Activated CD8-positive, alpha-beta T cell treated with anti-CD3 and anti-CD28 coated beads for 36 hours (primary cell): ENCODE measurements at regions not wholly inside any gene's neighbourhood (a gene's known extent, or its start where the extent isn't known, plus 50 kb on each side); places are given as distances from the start of the nearest gene placed in this dataset.

Experiments used
- ATAC-seq: fragments of 200-7000 bp; cut with Tn5 transposase; one replicate; pipeline ENCODE4 v1.10.0; 2021; ENCODE audit warnings: mild to moderate bottlenecking, moderate library complexity
- CTCF ChIA-PET: fragments of 350-600 bp; sonication (Branson Sonifier 250); formaldehyde crosslinking; loops from one replicate; lab custom pipeline; 2021; ENCODE audit warnings: antibody characterized with exemption; lab: Charles Lee
- POLR2A ChIA-PET: fragments of 350-600 bp; sonication (Branson Sonifier 250); formaldehyde crosslinking; loops from one replicate; lab custom pipeline; 2021; ENCODE audit warnings: antibody characterized with exemption; lab: Charles Lee
- DNase-seq: peaks from one replicate; pipeline ENCODE4 v3.0.0-alpha.2; 2020
- H3K27ac Mint-ChIP-seq: one replicate; pipeline ENCODE4 v1.8.0; 2021; ENCODE audit warnings: mild to moderate bottlenecking, mixed read lengths
- H3K27me3 Mint-ChIP-seq: one replicate; pipeline ENCODE4 v1.8.0; 2021; ENCODE audit warnings: mixed read lengths
- H3K36me3 Mint-ChIP-seq: one replicate; pipeline ENCODE4 v1.8.0; 2021; ENCODE audit warnings: low read depth, mixed read lengths
- H3K4me1 Mint-ChIP-seq: one replicate; pipeline ENCODE4 v1.8.0; 2021; ENCODE audit warnings: low read depth, mixed read lengths
- H3K4me3 Mint-ChIP-seq: one replicate; pipeline ENCODE4 v1.8.0; 2021; ENCODE audit warnings: mild to moderate bottlenecking, moderate library complexity, mixed read lengths
- H3K9me3 Mint-ChIP-seq: one replicate; pipeline ENCODE4 v1.8.0; 2021; ENCODE audit warnings: mixed read lengths
- intact Hi-C: fragments of 100-400 bp; cut with micrococcal nuclease; formaldehyde crosslinking; loops from one replicate; pipeline ENCODE4 v1.10.0; 2022
- TF ChIP-seq, protein P1 (sequence below): fragments of 200-600 bp; IDR thresholded peaks from one replicate; pipeline ENCODE4 v1.8.0; 2022; ENCODE audit warnings: antibody characterized with exemption, mild to moderate bottlenecking

DNA sequence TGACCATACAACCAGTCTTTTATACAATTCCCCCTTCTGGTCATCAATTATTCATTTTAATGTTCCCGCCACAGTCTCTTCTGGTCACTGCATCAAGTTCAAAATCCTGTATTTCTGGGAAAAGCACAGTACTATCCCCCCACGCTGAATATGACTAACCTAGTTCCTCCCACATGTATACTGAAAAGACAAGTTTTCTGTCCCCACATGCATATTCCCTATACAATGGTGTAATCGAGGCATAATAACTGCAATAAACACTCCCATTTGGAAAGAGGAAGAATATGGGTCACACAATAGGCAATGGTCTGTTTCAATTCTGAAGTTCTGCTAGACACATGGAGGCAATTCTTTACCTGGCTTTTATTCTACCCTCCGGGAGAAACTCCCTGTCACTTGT, 344.9 kb downstream of the EFNA5 start:
- TF ChIP-seq, protein P1, sequence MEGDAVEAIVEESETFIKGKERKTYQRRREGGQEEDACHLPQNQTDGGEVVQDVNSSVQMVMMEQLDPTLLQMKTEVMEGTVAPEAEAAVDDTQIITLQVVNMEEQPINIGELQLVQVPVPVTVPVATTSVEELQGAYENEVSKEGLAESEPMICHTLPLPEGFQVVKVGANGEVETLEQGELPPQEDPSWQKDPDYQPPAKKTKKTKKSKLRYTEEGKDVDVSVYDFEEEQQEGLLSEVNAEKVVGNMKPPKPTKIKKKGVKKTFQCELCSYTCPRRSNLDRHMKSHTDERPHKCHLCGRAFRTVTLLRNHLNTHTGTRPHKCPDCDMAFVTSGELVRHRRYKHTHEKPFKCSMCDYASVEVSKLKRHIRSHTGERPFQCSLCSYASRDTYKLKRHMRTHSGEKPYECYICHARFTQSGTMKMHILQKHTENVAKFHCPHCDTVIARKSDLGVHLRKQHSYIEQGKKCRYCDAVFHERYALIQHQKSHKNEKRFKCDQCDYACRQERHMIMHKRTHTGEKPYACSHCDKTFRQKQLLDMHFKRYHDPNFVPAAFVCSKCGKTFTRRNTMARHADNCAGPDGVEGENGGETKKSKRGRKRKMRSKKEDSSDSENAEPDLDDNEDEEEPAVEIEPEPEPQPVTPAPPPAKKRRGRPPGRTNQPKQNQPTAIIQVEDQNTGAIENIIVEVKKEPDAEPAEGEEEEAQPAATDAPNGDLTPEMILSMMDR, result no peak
- intact Hi-C loops, result no loop called here

DNA sequence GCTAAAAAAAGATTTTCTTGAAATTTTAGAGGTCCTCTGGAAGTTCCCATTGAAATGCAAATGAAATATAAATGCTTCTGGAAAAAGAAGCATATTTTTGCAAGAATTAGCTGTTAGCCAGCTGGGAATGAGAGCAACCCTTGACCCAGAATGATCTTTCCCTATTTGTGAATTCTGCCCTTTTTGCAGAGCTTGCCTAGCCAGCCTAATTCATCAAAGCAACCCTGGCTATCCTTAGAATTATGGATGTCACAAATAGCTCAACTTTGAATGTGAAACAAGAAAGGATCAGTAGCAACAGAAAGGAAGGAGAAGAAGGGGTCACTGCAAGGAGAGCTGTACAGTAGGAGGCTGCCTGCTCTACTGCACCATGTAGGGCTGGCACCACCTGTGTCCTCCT, 345.9 kb downstream of the EFNA5 start:
- Mint-ChIP-seq H3K4me1 (no peaks in the 10 kb centered on the region), H3K9me3 (no peaks in the 10 kb centered on the region), H3K4me3 (no peak overlapping the region), H3K36me3 (no peaks in the 10 kb centered on the region), H3K27ac (no peak overlapping the region), H3K27me3 (peaks cover 3% of the 10 kb centered on the region)
- TF ChIP-seq, protein P1, result no peak
- intact Hi-C loops, result no loop called here
- ChIA-PET CTCF (interaction anchor here (0.7 to 2.0 kb wide), 2 partner anchors 13 to 29 kb away, joined by 3 to 4 read pairs; no protein-coding TSS in a partner anchor), POLR2A (no interaction called here)
- ATAC-seq, result no peak
- no peak for DNase-seq

More for the DNA sequence above, 344.9 kb downstream of the EFNA5 start:
- Mint-ChIP-seq H3K27ac (no peak overlapping the region), H3K4me3 (no peak overlapping the region), H3K27me3 (peaks cover 2% of the 10 kb centered on the region), H3K36me3 (no peaks in the 10 kb centered on the region), H3K4me1 (no peaks in the 10 kb centered on the region), H3K9me3 (no peaks in the 10 kb centered on the region)
- ChIA-PET CTCF (interaction anchor here (2.0 kb wide), 1 partner anchor 12 kb away, joined by 4 read pairs; no protein-coding TSS in a partner anchor), POLR2A (no interaction called here)
- no peak for DNase-seq
- ATAC-seq, result no peak

DNA sequence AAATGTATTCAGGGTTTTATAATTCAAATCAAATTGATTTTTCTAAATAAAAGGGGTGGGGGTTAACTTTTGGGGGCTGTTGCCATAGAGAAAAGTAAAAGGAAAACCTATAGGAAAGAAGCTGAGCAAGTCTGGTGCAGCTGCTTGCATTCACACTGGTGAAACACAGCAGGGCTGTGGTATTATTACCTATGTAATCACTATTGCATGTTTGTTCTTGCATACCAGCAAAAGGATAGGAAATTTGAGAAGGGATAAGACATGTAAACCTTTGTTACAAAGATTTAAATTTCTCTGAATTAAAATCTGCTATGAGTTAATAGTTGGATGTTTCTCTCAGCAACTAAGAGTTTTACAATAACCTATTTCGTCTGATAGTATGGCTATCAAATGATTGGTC, 346.7 kb downstream of the EFNA5 start:
- TF ChIP-seq, protein P1, result no peak
- Mint-ChIP-seq H3K36me3 (no peaks in the 10 kb centered on the region), H3K27ac (no peak overlapping the region), H3K27me3 (peaks cover 3% of the 10 kb centered on the region), H3K9me3 (no peaks in the 10 kb centered on the region), H3K4me3 (no peak overlapping the region), H3K4me1 (no peaks in the 10 kb centered on the region)
- ATAC-seq (no peak), DNase-seq (no peak)
- ChIA-PET CTCF (interaction anchor here (2.0 kb wide), 1 partner anchor 14 kb away, joined by 4 read pairs; no protein-coding TSS in a partner anchor), POLR2A (no interaction called here)
- intact Hi-C loops, result no loop called here

DNA sequence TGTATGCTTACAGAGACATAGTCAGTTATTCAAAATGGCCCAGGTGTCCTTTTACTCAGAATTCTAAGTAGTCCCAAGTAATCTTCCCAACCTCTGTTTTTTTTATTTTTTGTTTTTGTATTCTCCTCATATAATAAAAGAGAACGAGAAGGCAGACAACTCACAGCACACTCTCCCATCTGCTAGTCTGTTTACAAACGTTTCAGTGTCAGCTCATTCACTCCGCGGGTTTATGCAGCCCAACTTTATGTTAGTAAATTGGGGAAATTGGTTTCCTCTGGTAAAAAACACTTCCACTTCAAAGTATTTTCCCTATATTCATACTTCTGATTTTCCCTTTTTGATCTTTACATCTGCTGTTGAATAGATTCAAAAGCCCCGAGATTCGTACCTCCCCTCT, 347.2 kb downstream of the EFNA5 start:
- ChIA-PET POLR2A (no interaction called here), CTCF (no interaction called here)
- H3K36me3 Mint-ChIP-seq, result no peaks in the 10 kb centered on the region
- H3K27ac Mint-ChIP-seq, result no peak overlapping the region
- intact Hi-C loops, result no loop called here
- ATAC-seq (no peak), DNase-seq (no peak)
- H3K9me3 Mint-ChIP-seq, result no peaks in the 10 kb centered on the region
- H3K4me3 Mint-ChIP-seq, result no peak overlapping the region
- H3K27me3 Mint-ChIP-seq, result peaks cover 3% of the 10 kb centered on the region
- TF ChIP-seq, protein P1, result no peak
- H3K4me1 Mint-ChIP-seq, result no peaks in the 10 kb centered on the region

DNA sequence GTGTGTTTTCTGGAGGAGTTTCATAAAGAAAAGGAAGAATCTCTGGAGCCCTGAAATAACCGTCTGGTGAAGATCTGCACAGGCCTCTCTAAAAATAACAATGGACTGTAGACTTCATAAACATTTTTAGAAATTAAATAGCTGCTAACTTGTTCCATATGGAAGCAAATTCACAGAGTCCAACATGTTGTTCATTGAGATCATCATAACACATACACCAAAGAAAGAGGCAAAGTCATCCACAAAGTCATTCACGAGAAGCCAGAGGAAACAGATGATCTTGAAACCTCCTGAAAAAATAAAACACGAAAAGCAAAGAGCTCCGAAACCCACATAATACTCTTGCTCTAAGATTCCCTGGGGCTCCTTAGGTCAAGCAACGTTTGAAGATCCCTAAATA, 347.8 kb downstream of the EFNA5 start:
- POLR2A ChIA-PET, result no interaction called here
- ATAC-seq, result no peak
- TF ChIP-seq, protein P1, result no peak

More for the DNA sequence above, 347.8 kb downstream of the EFNA5 start:
- CTCF ChIA-PET, result interaction anchor here (1.2 kb wide), 1 partner anchor 12 kb away, joined by 3 read pairs; no protein-coding TSS in a partner anchor
- Mint-ChIP-seq H3K9me3 (no peaks in the 10 kb centered on the region), H3K4me1 (no peaks in the 10 kb centered on the region), H3K27ac (no peak overlapping the region), H3K4me3 (no peak overlapping the region), H3K27me3 (peaks cover 3% of the 10 kb centered on the region), H3K36me3 (no peaks in the 10 kb centered on the region)
- DNase-seq, result no peak
- intact Hi-C loops, result no loop called here
